Activated T-helper 1 cell treated with anti-CD3 and anti-CD28 coated beads, Interleukin-12 subunit alpha, Interleukin-12 subunit beta, Interleukin-2, Interleukin-4 antibody, amounts not matched to agents 30 ng/mL and 10 ng/mL and 1 ng/mL, durations not matched to agents 14 hours and 24 hours and 36 hours (primary cell): ENCODE measurements at regions not wholly inside any gene's neighbourhood (a gene's known extent, or its start where the extent isn't known, plus 50 kb on each side); places are given as distances from the start of the nearest gene placed in this dataset.
"Not testable (repeated sequence)": the region's sequence is repeated elsewhere in the genome, so short reads cannot be mapped to it uniquely, and the experiment has no call there.

Experiments used
- DNase-seq: peaks from one replicate; pipeline ENCODE4 v3.0.0; 2021; ENCODE audit warnings: low spot score
- H3K27ac Mint-ChIP-seq: one replicate; pipeline ENCODE4 v1.8.0; 2021; ENCODE audit warnings: mild to moderate bottlenecking, mixed read lengths
- H3K27me3 Mint-ChIP-seq: one replicate; pipeline ENCODE4 v1.8.0; 2022; ENCODE audit warnings: mild to moderate bottlenecking, moderate library complexity, mixed read lengths; ENCODE audit not compliant: insufficient read depth
- H3K36me3 Mint-ChIP-seq: one replicate; pipeline ENCODE4 v1.8.0; 2021; ENCODE audit warnings: low read depth, mixed read lengths
- H3K4me1 Mint-ChIP-seq: one replicate; pipeline ENCODE4 v1.8.0; 2021; ENCODE audit warnings: low read depth, mixed read lengths
- H3K4me3 Mint-ChIP-seq: one replicate; pipeline ENCODE4 v1.8.0; 2021; ENCODE audit warnings: mild to moderate bottlenecking, moderate library complexity, mixed read lengths
- H3K9me3 Mint-ChIP-seq: one replicate; pipeline ENCODE4 v1.8.0; 2021; ENCODE audit warnings: mixed read lengths
- intact Hi-C: fragments of 100-400 bp; cut with micrococcal nuclease; formaldehyde crosslinking; loops from one replicate; pipeline ENCODE4 v1.15.1; 2024

- H3K27me3 Mint-ChIP-seq, H3K4me3 Mint-ChIP-seq, H3K36me3 Mint-ChIP-seq, H3K27ac Mint-ChIP-seq, intact Hi-C loops, H3K4me1 Mint-ChIP-seq, DNase-seq: not testable (repeated sequence)
- peaks cover 16% of the 10 kb centered on the region for H3K9me3 Mint-ChIP-seq
These were observed 571.9 kb upstream of the PTGER4 start for GRCh38 chr5:40107786-40108185.

GRCh38 chr5:40106847-40107246, 572.9 kb upstream of the PTGER4 start:
- Mint-ChIP-seq H3K27ac (no peak overlapping the region), H3K4me1 (no peaks in the 10 kb centered on the region), H3K36me3 (no peaks in the 10 kb centered on the region), H3K4me3 (no peak overlapping the region), H3K27me3 (no peaks in the 10 kb centered on the region), H3K9me3 (peaks cover 16% of the 10 kb centered on the region)
- intact Hi-C loops = no loop called here
- no peak for DNase-seq

- Mint-ChIP-seq H3K9me3 (peaks cover 9% of the 10 kb centered on the region), H3K4me3 (no peak overlapping the region), H3K27me3 (peaks cover 6% of the 10 kb centered on the region), H3K27ac (no peak overlapping the region), H3K36me3 (no peaks in the 10 kb centered on the region), H3K4me1 (no peaks in the 10 kb centered on the region)
- DNase-seq = no peak
- intact Hi-C loops = no loop called here
These were observed 581.4 kb upstream of the PTGER4 start for GRCh38 chr5:40098313-40098712.

DNA sequence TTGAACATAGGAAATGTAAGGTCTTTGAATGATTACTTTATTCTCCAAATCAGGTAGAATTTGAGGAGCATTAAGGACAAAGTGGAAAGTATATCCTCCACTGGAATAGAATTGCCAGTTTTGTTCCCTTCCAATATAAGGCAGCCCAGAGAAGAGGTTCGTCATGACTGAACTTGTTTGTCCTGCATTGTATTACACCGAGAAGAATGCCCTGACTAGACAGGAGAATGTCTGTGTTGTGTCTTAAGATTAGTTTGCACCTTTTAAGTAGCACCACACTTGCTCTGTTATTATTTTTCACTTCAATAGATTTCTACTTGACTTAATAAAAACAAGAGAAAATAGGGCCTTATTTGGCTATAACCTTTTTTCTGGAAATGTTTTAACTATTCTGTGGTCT, 586.2 kb upstream of the PTGER4 start:
- intact Hi-C loops = no loop called here
- Mint-ChIP-seq H3K36me3 (no peaks in the 10 kb centered on the region), H3K27ac (no peak overlapping the region), H3K4me1 (no peaks in the 10 kb centered on the region), H3K27me3 (peaks cover 6% of the 10 kb centered on the region), H3K9me3 (peaks cover 32% of the 10 kb centered on the region), H3K4me3 (no peak overlapping the region)
- no peak for DNase-seq

DNA sequence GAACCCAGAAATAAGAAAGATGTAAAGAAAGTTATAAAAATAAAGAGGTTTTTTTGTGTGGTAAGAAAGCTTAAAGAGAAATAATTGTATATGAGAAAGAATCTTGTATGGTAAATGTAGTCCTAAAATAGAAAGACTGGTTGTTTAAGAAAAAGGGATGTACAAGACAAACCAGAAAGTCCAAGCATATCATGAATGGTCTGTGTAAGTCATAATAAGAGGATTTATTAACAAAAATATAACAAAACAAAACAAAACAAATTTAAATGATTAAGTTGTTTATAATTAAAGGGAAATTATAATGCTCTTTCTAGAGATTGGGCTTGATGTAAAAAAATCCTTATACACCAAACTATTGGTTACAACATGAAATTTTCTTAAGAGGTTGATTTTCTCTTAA, 590.4 kb upstream of the PTGER4 start:
- Mint-ChIP-seq H3K9me3 (peaks cover 40% of the 10 kb centered on the region), H3K4me1 (no peaks in the 10 kb centered on the region), H3K36me3 (no peaks in the 10 kb centered on the region), H3K27me3 (peaks cover 1% of the 10 kb centered on the region), H3K4me3 (no peak overlapping the region), H3K27ac (no peak overlapping the region)
- intact Hi-C loops = no loop called here
- DNase-seq = no peak

DNA sequence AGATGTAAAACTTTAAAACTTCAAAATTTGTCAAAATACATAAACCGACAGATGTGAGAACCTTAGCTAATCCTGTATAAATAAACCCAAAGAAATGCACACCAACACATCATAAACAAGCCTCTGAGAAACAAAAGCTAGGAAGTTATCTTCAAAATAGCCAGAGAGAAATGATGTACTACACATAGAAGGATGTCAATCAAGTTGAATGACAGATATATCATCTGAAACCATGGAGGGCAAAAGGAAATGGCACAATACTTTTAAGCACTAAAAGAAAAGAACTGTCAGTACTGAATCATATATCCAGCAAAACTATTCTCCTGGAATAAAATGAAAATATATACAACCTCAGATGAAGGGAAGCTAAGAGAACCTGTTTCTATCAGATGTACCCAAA, 595.1 kb upstream of the PTGER4 start:
- no peaks in the 10 kb centered on the region for H3K27me3 Mint-ChIP-seq
- H3K36me3 Mint-ChIP-seq = peaks cover 2% of the 10 kb centered on the region
- peaks cover 19% of the 10 kb centered on the region for H3K9me3 Mint-ChIP-seq
- no peak overlapping the region for H3K4me3 Mint-ChIP-seq
- H3K4me1 Mint-ChIP-seq = no peaks in the 10 kb centered on the region
- H3K27ac Mint-ChIP-seq = no peak overlapping the region
- no peak for DNase-seq
- intact Hi-C loops = no loop called here

GRCh38 chr5:40082313-40082712, 597.4 kb upstream of the PTGER4 start:
- intact Hi-C loops = no loop called here
- Mint-ChIP-seq H3K4me3 (no peak overlapping the region), H3K9me3 (peaks cover 9% of the 10 kb centered on the region)

GRCh38 chr5:40080191-40080590, 599.5 kb upstream of the PTGER4 start:
- intact Hi-C loops = no loop called here
- Mint-ChIP-seq H3K4me3 (no peak overlapping the region), H3K36me3 (peaks cover 2% of the 10 kb centered on the region), H3K27me3 (no peaks in the 10 kb centered on the region), H3K27ac (no peak overlapping the region), H3K9me3 (peaks cover 9% of the 10 kb centered on the region), H3K4me1 (no peaks in the 10 kb centered on the region)
- no peak for DNase-seq

More at GRCh38 chr5:40082313-40082712, 597.4 kb upstream of the PTGER4 start:
- no peaks in the 10 kb centered on the region for H3K27me3 Mint-ChIP-seq
- H3K27ac Mint-ChIP-seq = no peak overlapping the region
- H3K4me1 Mint-ChIP-seq = no peaks in the 10 kb centered on the region
- DNase-seq = no peak
- peaks cover 2% of the 10 kb centered on the region for H3K36me3 Mint-ChIP-seq

- H3K27ac Mint-ChIP-seq = no peak overlapping the region
- peaks cover 2% of the 10 kb centered on the region for H3K9me3 Mint-ChIP-seq
- H3K27me3 Mint-ChIP-seq = no peaks in the 10 kb centered on the region
- no peak for DNase-seq
- intact Hi-C loops = no loop called here
- H3K4me1 Mint-ChIP-seq = no peaks in the 10 kb centered on the region
- H3K36me3 Mint-ChIP-seq = peaks cover 2% of the 10 kb centered on the region
- H3K4me3 Mint-ChIP-seq = no peak overlapping the region
These were observed 600.7 kb upstream of the PTGER4 start for GRCh38 chr5:40078898-40079575.

DNA sequence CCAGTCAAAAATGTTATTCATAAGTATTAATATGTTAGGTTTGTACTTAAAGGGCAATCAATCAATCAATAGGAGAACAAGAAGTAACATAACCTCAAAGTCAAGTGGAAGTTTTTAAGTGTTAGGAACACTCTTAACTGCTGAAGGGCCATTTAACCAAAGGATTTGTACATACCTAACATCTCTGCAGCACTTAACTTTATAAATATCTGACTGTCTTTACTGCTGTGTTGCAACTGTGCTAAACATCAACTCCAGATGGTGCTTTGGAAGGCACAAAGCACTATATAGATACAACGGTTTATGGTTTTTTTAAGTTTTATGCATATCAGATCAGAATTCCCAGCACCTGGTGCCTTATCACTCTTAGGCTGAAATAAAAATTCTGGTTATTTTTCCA, 604.9 kb upstream of the PTGER4 start:
- H3K27me3 Mint-ChIP-seq = no peaks in the 10 kb centered on the region
- H3K27ac Mint-ChIP-seq = no peak overlapping the region
- no peaks in the 10 kb centered on the region for H3K4me1 Mint-ChIP-seq
- no peaks in the 10 kb centered on the region for H3K36me3 Mint-ChIP-seq
- H3K9me3 Mint-ChIP-seq = no peaks in the 10 kb centered on the region
- no peak overlapping the region for H3K4me3 Mint-ChIP-seq
- DNase-seq = no peak
- intact Hi-C loops = no loop called here

GRCh38 chr5:40073927-40074326, 605.8 kb upstream of the PTGER4 start:
- intact Hi-C loops = no loop called here
- no peaks in the 10 kb centered on the region for H3K9me3 Mint-ChIP-seq

GRCh38 chr5:40071870-40072269, 607.8 kb upstream of the PTGER4 start:
- no peak for DNase-seq
- Mint-ChIP-seq H3K9me3 (no peaks in the 10 kb centered on the region), H3K27ac (no peak overlapping the region), H3K27me3 (no peaks in the 10 kb centered on the region), H3K36me3 (no peaks in the 10 kb centered on the region), H3K4me3 (no peak overlapping the region), H3K4me1 (no peaks in the 10 kb centered on the region)
- intact Hi-C loops = no loop called here

More at GRCh38 chr5:40073927-40074326, 605.8 kb upstream of the PTGER4 start:
- Mint-ChIP-seq H3K4me3 (no peak overlapping the region), H3K27me3 (no peaks in the 10 kb centered on the region), H3K4me1 (no peaks in the 10 kb centered on the region), H3K27ac (no peak overlapping the region), H3K36me3 (no peaks in the 10 kb centered on the region)
- DNase-seq = no peak

- Mint-ChIP-seq H3K36me3 (peaks cover 6% of the 10 kb centered on the region), H3K4me3 (no peak overlapping the region), H3K27me3 (no peaks in the 10 kb centered on the region), H3K27ac (no peak overlapping the region), H3K9me3 (peaks cover 14% of the 10 kb centered on the region), H3K4me1 (no peaks in the 10 kb centered on the region)
- intact Hi-C loops = no loop called here
- DNase-seq = no peak
These were observed 613.1 kb upstream of the PTGER4 start for GRCh38 chr5:40066616-40067015.

DNA sequence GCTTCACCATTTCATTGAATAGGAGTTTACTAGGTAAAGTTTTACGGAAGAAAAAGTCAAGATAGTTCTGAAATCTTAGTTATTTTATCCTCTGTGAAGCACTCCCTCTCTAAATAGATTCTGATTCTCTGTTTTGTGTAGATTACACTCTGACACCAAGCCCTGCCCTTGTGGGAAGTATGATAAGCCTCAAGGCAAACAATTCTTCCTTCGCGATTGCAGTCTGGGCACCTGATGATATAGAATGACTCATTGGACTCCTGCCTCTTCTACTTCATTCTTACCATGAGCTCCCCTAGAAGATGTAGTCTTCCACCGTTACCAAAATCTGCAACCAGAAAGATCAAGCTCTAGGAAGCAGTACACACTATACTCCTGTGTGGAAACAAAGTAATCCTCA, 626.9 kb upstream of the PTGER4 start:
- Mint-ChIP-seq H3K4me1 (peaks cover 5% of the 10 kb centered on the region), H3K27me3 (no peaks in the 10 kb centered on the region), H3K36me3 (no peaks in the 10 kb centered on the region), H3K4me3 (no peak overlapping the region), H3K27ac (no peak overlapping the region), H3K9me3 (no peaks in the 10 kb centered on the region)
- DNase-seq = no peak
- intact Hi-C loops = no loop called here
